Caki2 (cell line): ENCODE measurements at regions not wholly inside any gene's neighbourhood (a gene's known extent, or its start where the extent isn't known, plus 50 kb on each side); places are given as distances from the start of the nearest gene placed in this dataset.
A peak's percentile ranks its signal among the peaks of the same experiment; 100 is the strongest.

Source experiments
- DNase-seq: peaks from one replicate; pipeline ENCODE4 v3.0.0-alpha.2; 2015; ENCODE audit warnings: low read depth
- in situ Hi-C: cut with HindIII; loops from 2 replicates; pipeline ENCODE4 v1.10.0; 2016; ENCODE audit warnings: low sequenced_read_pairs, low pct_unique_long_range_greater_than_20kb, mixed read lengths

DNA sequence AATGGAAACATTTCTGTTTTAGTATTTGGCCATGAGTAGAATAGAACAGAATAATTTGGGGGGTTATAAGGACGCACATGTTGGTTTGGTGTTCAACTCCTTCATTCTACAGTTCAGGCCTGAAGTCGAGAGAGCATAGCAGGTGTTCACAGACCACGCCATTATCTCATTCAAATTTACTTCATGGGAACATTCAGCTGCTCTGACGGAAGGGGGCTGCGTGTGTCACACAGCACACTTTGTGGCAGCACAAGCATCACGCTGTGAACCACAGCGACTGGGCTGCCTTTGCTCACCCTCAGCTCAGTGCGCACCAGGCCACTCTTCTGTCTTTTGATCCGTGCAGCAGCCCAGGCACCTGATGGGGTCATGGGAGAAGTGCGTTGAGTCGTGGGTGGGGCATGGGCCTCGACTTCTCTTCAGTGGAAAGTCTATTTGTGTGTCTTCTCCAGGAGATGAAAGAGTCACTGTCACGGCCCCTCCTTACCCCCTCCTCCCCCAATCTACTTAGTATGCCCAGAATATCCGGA is 348.6 kb upstream of the SALL3 start:
- DNase-seq = no peak
- in situ Hi-C loops = no loop called here

DNA sequence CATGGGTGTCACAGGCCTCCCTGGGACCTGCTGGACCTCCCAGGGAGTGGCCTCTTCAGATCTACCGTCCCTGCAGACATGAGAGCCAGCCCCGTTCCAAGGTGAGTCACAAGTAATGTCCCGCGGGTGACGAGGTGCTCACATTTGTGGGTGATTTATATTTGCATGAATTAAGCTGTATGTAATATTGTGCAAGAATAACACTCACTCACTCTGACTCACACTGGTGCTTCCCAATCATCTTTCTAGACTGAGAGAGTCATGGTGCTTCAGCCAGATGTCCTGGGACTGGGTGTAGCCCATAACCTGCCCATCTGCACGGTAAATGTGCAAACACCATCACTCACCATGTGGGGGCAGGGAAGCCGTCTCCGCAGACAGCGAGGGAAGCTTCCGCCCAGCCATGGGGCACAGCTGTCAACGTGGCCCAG is 347.5 kb upstream of the SALL3 start:
- DNase-seq = peak; percentile 60
- in situ Hi-C loops = no loop called here

DNA sequence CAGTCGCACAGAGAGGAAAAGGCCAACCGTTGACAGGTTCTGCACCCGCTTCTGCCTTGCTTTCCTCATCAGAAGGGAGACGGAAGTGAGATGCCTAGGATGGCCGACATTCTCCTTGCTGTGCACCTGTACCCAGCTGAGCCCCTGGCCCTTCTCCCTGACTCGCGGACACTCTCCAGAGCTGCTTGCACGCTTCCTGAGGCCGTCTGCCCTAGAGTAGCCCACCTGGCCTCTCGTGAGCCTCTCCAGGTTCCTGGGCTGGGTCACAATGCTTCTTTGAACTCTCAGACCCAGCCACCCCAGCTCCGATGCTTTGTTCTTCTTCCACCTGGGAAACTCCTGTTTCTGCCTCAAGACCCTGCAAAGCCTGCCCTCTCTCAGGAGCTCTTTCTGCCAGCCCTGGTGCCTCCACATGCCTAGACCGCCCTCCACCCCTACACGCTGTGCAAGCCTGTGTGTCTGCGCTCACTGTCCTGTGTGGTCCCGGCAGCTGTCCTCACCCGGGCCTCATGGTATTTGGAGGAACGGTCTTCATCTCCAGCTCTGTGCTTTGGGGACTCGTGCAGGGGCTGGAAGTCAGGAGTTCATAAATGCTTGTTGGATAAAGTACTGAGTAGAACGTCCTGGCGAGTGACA is 345.4 kb upstream of the SALL3 start:
- in situ Hi-C loops = no loop called here
- DNase-seq = no peak

DNA sequence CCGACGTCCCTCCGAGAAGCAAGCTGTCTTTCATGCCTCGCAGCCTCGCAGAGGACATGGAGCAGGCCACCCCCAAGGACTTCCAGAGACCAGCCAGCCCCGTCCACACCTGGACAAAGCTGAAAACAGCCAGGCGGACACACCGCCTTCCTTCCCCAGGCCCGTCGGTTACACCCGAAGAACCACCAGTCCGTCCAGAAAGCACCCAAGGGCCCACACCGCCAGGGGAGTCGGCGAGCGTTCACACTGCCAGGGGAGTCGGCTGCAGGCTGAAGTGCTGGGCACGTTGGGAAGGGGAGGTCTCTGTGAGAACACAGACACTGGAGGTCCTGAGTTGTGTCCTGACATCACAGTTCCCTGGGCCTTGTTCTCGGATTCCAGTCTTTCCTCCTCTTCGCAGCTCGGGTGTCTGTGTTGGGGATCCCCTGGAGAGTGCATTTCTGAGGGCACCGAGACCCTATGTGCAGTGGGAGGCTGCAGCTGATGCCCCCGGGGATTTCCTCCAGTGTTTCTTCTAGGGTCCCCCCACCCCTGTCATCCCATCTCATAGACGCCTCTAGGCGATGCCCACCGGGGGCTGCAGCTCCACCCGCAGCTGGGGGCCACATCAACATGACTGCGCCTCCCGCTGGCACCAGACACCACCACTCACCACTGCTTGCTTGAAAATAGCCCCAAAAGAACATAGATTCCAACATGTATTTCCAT is 344.4 kb upstream of the SALL3 start:
- no peak for DNase-seq
- in situ Hi-C loops = no loop called here

DNA sequence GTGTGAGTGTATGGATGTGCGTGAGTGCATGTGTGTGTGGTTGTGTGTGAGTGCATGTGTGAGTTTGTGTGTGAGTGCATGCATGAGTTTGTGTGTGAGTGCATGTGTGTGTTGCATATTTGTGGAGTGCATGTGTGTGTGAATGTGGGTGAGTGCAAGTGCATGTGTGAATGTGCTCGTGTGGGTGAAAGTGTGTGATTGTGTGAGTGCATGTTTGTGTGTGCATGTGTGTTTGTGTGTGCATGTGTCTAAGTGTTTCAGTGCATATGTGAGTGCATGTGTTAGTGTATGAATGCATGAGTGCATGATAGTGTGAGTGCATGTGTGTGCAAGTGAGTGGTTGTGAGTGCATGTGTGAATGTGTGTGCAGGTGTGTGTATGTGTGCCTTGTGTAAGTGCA is 343.4 kb upstream of the SALL3 start:
- in situ Hi-C loops = no loop called here
- no peak for DNase-seq

DNA sequence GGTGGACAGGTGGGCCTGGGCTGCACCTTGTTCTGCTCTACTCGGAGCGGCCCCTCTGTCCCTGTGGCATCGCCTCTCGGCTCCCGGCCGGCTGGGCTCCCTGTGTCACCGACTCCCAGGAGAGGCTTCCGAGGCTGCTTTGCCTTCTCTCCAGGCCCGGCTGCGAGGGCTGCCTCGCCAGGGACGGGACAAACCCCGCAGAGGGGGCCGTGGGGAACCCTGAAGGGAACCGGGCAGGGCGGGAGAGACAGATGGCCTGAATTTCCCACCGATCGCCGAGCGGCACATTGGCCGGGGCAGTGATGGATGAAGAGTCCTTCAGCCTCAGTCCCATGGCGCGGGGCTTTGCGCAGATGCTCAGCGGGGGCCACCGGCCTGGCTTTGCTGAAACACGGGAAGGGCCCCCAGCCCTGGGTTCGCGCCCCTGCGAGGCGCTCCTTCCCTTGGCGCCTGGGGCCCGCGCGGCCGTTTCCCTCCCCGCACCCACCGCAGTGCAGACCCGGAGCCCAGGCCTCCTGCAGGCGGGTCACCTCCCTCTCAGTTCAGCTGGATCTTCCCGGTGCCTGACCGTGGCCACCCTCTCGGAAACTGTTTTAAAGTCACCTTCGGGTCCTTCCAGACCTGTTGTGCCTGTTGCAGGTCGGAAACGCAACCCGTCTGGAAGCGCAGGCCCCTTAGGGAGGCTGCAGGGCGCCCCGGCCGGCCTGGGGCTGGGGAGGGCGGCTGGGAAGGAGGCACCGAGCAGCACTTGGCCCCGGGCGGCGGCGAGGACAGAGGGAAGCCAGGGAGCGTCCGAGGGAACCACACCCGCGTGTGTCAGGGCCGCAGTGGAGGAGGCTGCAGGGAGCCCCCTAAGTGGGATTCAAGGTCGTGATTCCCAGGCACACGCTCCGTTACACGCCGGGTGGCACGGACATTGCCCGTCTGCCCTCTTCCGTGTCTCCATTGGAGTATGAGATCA is 341.9 kb upstream of the SALL3 start:
- in situ Hi-C loops = no loop called here
- DNase-seq = no peak

DNA sequence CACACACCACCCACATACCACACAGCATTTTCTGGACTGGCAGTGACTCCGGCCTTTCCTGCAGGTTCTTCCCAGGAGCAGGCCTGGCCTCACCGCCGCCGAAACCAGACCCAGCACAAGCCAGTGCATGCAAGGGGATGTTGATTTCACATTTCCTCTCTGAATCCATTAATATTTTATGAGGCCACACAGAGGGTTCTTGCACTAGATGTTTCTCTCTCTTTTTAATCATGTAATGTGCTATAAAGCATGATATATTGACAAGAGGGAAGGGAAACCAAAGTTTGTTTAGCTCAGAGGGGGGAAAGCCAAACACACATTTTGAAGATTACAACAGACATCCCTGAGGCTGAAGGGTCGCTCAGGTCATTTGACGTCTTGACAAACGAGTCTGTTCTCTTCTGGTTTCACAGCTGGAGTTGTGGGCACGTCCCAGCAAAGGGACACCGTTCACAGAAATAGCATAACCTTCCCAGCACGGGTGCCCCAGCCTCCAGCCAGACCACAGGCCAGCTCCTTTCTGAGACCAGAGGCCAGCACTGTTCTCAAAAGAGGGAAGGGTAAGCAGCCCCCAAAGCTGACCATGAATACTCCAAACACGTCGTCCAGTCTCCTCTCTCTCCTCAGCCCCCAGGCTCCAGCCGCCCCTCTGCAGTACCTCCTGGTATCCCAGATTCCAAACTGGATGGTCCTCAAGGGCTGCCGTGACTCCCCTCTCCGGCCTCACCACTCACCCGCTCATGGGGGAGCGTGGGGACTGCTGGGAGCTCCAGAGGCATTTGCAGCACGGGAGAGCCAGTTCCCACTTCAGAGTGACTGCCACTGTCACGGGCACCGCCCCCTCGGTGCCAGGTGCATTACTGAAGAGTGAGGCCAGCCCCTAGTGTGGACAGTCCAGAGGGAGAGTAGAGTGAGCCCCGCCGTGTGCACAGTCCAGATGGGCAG is 340.3 kb upstream of the SALL3 start:
- in situ Hi-C loops = no loop called here
- no peak for DNase-seq

DNA sequence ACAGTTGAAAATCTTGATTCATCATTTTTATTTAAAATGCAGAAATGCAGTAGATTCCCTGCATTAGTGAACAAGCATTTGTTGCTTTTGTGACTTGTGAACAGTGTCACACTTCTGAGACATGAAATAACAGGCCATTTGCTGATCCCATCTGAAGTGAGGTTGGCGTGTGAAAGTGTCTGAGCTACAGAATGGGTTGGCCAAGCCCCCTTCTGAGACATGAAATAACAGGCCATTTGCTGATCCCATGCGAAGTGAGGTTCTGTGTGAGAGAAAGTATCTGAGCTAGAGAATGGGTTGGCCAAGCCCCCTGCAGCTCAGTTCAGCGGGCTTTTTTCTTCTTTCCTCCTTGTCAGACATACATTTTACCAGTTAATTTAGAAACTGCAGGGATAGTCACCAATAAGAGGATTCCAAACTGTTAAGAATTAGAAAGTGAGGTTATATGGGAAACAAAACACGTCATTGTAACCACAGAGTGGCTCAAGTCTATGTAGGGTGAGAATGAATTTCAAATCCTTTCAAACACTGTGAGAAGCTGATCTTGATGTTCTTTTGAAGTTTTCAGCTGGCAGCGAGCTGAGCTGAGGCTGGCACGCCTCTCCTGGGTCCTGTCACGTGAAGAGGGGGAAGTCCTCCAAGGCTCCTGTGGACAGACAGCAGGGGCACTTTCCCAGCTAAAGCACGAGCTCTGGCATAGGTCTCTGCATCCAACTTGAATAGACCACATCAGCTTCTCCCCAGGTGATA is 339.2 kb upstream of the SALL3 start:
- DNase-seq = no peak
- in situ Hi-C loops = no loop called here

DNA sequence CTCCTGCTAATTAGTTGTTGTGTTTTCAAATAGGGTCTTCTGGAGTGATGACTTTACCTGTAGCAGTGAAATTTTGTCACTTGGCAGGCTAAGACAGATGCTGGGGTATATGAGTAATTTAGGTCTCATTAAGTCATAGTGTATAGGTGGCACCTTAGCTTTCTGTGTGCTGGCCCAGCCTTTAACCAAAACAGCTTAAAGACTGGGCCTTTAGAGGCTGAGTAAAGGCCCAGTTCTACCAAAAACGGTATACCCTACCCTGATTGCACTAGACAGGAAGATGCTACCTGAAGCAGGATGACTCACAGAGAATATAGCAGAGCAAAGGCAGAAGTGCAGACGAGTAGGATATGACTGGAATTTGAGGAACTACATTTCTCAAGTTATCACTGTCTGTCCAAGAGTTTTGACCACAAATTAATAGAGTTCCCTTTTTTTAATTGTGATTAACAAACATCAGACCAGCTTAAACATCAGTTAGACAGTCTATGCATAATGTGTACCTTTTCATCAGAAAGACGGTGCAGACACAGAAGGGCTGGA is 337.9 kb upstream of the SALL3 start:
- in situ Hi-C loops = no loop called here

DNA sequence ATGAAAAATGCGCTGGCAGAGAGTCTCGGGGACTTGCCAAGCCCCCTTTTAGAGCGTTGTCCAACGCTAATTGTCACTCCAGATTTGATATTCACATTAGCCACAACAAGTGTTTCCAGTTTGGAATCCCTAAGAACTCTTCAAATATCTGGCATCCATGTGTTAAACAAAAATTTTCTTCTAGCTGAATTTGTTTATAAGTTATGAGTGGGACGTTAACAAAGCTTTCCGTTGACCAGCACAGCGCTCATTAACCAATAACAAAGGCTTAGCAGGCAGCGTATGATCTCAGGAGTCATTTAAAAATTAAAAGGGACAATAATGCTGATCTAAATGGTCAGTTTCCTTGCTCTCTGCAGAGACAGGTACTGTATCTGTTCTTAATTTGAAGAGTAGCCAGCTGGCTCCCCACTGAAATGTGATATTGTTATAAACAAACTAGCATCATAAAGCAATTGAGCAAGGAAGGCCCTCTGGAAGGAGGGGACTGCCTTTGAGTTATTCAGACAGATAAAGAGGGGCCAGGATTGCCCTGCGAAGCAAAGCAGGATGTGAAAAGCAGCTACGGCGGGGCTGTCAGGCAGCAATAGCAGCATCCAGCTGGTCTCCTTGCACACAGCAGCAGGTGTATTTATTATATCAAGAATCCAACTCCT is 337.2 kb upstream of the SALL3 start:
- DNase-seq = no peak
- in situ Hi-C loops = no loop called here

More for the DNA sequence above, 337.9 kb upstream of the SALL3 start:
- no peak for DNase-seq

DNA sequence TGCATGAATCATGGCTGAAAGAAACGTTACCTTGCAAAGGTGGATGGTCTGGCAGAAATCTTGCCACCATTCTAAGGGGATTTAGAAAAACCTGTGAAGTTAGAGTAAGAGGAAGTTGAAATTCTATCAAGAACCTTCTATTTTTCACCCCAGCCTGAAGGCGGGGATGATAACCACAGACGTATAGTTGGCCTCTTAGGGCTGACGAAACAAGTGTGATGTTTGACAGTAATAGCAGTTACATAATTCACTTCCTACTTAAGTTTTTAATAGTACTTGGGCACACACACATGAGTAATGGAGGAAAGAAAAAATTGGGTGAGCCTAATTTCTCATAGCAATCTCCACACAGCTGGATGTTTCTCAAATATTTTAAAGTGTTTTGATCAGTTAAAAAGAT is 336.6 kb upstream of the SALL3 start:
- in situ Hi-C loops = no loop called here
- DNase-seq = no peak

DNA sequence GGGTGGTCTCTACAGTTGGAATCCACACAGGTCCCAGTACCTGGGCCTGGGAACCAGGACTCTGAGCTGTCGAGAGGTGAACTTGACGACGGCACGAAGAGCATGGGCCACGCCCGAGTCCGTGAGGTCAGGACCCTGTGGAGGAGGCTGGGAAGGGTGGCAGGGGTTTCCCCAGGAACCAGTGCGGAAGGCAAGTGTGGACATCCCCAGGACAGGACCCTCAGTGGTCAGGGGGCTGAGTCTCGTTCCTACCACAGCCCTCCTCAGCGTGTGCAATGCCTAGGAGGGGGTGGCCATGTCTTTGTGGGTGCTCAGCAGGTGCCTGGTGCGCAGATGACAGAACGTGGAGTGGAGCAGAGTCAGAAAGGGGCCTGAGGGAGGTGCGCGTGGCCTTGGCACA is 335.6 kb upstream of the SALL3 start:
- in situ Hi-C loops = no loop called here

DNA sequence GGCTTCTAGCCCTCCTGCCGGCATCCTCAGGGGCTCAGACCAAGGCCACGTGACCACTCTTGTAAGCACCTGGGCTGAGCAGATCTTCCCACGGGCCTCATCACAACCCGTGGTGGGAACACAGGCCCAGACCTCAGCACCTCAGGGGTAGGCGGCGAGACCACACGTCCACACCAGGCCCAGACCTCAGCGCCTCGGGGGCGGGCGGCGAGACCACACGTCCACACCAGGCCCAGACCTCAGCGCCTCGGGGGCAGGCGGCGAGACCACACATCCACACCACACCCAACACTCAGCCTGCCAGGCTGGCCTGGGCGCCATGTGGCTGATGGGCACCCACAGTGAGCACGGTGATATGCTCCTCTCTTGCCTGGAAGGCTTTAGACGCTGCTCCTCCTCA is 334.4 kb upstream of the SALL3 start:
- no peak for DNase-seq
- in situ Hi-C loops = no loop called here

More for the DNA sequence above, 335.6 kb upstream of the SALL3 start:
- no peak for DNase-seq

DNA sequence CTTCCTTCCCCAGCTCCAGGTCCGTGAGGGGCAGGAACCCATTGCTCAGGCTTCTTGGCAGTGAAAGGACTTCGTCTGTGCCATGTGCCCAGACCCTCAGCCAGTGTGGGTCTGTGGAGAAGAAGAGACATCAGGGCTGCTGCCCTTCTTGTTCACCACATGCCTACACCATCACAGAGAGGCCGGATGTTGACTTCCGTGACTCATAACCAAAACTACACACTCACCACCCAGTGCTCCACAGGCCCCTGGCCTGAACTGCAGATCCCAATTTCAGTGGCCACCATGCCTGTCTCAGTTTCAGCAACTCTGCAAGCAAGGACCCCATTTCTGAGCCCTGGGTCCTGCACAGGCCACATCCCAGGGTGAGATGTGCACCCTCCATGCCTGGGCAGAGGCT is 332.6 kb upstream of the SALL3 start:
- in situ Hi-C loops = no loop called here
- DNase-seq = no peak

DNA sequence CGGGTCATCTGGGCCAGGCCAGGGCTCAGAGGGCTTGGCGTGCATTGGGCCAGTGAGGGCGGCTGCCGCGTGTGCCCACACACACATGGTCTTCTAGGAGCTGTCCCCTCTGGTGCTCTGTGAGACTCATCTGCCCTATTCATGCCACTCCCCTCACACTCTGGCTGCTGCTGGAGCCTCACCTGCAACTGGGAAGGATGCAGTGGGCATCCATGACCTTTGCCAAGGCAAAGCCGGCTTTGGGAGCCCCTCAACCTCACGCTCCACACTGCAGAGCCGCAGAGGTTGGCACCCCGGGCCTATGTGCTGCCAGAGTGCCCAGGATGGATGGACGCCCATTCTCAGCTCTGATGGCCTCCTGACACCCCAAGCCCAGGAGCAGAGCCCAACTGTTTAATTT is 330.2 kb upstream of the SALL3 start:
- in situ Hi-C loops = no loop called here
- no peak for DNase-seq

DNA sequence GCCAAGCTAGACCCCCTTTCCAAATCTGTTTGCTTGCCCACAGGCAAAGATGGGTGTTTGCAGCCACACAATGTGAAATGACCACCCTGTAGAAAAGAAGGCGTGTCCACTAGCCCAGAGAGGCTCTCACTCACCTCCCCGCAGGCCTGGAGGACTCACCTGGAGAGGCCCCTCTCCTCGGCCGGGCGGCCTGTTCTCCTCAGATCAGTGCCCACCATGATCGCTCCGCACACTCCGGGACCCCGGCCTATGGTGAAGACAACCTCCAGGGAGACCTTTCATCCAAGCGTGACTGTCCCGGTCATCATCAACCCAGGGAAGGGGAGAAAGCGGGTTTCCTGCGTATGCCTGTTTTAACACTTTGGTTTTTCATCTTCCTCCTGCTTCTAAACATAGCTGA is 328.7 kb upstream of the SALL3 start:
- no peak for DNase-seq
- in situ Hi-C loops = no loop called here
